SU-DHL-6 (cell line): ENCODE measurements at regions not wholly inside any gene's neighbourhood (a gene's known extent, or its start where the extent isn't known, plus 50 kb on each side); places are given as distances from the start of the nearest gene placed in this dataset.

ENCODE experiments used
- H2AFZ ChIP-seq: fragments of 200-600 bp; sonication (generic); 2 replicates; pipeline ENCODE4 v1.6.1; 2014; ENCODE audit warnings: low read depth, mild to moderate bottlenecking, moderate library complexity, mixed read lengths, antibody characterized with exemption, low read length; ENCODE audit not compliant: severe bottlenecking
- H3F3A ChIP-seq: fragments of 200-600 bp; shearing (Covaris generic); 2 replicates; pipeline ENCODE4 v1.6.0; 2016; ENCODE audit warnings: antibody characterized with exemption, mild to moderate bottlenecking; ENCODE audit not compliant: insufficient read depth
- H3K27ac ChIP-seq: fragments of 200-600 bp; sonication (generic); 2 replicates; pipeline ENCODE4 v1.5.1; 2016; ENCODE audit warnings: low read depth, mild to moderate bottlenecking, low read length, moderate library complexity, mixed read lengths
- H3K27me3 ChIP-seq: fragments of 200-600 bp; sonication (generic), shearing (Covaris generic); 2 replicates; pipeline ENCODE4 v1.6.0; 2014; ENCODE audit warnings: mild to moderate bottlenecking, low read length
- H3K36me3 ChIP-seq: fragments of 200-600 bp; sonication (generic); 2 replicates; pipeline ENCODE4 v1.6.1; 2014; ENCODE audit warnings: mild to moderate bottlenecking, low read length, mixed read lengths
- H3K4me2 ChIP-seq: fragments of 300-600, 200-600 bp; shearing (Covaris generic), sonication (generic); 2 replicates; pipeline ENCODE4 v1.6.0; 2014; ENCODE audit warnings: low read length, low read depth, mild to moderate bottlenecking; ENCODE audit not compliant: poor library complexity, severe bottlenecking
- H3K4me3 ChIP-seq: fragments of 200-600 bp; sonication (generic); 2 replicates; pipeline ENCODE4 v1.5.1; 2014; ENCODE audit warnings: antibody characterized with exemption, low read length, mild to moderate bottlenecking, mixed read lengths; ENCODE audit not compliant: insufficient read depth, poor library complexity, severe bottlenecking
- H3K79me2 ChIP-seq: fragments of 200-600 bp; sonication (generic); 2 replicates; pipeline ENCODE4 v1.6.1; 2014; ENCODE audit warnings: mild to moderate bottlenecking, low read length, moderate library complexity; ENCODE audit not compliant: insufficient read depth
- H3K9ac ChIP-seq: fragments of 200-600 bp; sonication (generic); 2 replicates; pipeline ENCODE4 v1.7.0; 2014; ENCODE audit warnings: mild to moderate bottlenecking, low read length
- H3K9me2 ChIP-seq: fragments of 200-600 bp; sonication (generic); replicated peaks from 2 replicates; pipeline ENCODE4 v1.6.1; 2014; ENCODE audit warnings: low read length; ENCODE audit not compliant: insufficient read depth
- H3K9me3 ChIP-seq: fragments of 200-600 bp; sonication (generic); 2 replicates; pipeline ENCODE4 v1.6.1; 2014; ENCODE audit warnings: low read length, mixed read lengths; ENCODE audit not compliant: insufficient read depth
- H4K20me1 ChIP-seq: fragments of 200-600 bp; sonication (generic); 2 replicates; pipeline ENCODE4 v1.6.1; 2014; ENCODE audit warnings: low read depth, mild to moderate bottlenecking, antibody characterized with exemption, low read length, moderate library complexity, mixed read lengths
- EZH2phosphoT487 ChIP-seq: fragments of 200-600 bp; sonication (generic), shearing (Covaris generic); conservative IDR thresholded peaks from 2 replicates; pipeline ENCODE4 v1.6.1; 2018; ENCODE audit warnings: mild to moderate bottlenecking, antibody characterized with exemption, low read length, moderate library complexity, mixed read lengths
- TF ChIP-seq, protein P1 (sequence below): fragments of 200-600 bp; sonication (generic); IDR thresholded peaks from one replicate; pipeline ENCODE4 v1.5.1; 2017; ENCODE audit warnings: antibody characterized with exemption, mild to moderate bottlenecking, low read length, moderate library complexity; ENCODE audit not compliant: insufficient read depth, poor library complexity, severe bottlenecking

DNA sequence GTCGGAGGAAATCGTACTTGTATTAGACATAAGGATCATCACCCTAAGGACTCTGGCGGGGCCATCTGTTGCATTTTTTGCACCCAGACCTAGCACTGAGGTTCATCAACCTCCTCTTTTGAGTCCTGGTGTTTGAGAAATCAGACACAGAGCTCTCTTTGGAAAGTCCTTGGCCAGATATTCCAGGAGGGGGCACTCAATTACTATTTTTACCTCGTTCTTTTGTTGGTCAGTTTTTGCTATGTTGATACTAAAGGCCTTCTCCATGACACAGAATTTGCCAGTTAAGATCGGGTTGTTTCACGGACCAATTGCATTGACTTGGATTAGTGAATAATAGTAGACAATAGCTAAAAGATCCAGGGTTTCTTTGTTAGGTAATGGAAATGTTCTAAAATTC lies 711.2 kb downstream of the KCNT2 start:
- H3K9me2 ChIP-seq: no peaks in the 10 kb centered on the region
- H3K79me2 ChIP-seq: no peaks in the 10 kb centered on the region
- no peaks in the 10 kb centered on the region for H3K27me3 ChIP-seq
- H3K4me2 ChIP-seq: no peak overlapping the region
- no peak overlapping the region for H2AFZ ChIP-seq
- no peak overlapping the region for H3K9ac ChIP-seq
- no peak overlapping the region for H3K4me3 ChIP-seq
- no peaks in the 10 kb centered on the region for H3K36me3 ChIP-seq
- no peaks in the 10 kb centered on the region for H3F3A ChIP-seq
- H3K27ac ChIP-seq: no peak overlapping the region
- TF ChIP-seq, protein P1, sequence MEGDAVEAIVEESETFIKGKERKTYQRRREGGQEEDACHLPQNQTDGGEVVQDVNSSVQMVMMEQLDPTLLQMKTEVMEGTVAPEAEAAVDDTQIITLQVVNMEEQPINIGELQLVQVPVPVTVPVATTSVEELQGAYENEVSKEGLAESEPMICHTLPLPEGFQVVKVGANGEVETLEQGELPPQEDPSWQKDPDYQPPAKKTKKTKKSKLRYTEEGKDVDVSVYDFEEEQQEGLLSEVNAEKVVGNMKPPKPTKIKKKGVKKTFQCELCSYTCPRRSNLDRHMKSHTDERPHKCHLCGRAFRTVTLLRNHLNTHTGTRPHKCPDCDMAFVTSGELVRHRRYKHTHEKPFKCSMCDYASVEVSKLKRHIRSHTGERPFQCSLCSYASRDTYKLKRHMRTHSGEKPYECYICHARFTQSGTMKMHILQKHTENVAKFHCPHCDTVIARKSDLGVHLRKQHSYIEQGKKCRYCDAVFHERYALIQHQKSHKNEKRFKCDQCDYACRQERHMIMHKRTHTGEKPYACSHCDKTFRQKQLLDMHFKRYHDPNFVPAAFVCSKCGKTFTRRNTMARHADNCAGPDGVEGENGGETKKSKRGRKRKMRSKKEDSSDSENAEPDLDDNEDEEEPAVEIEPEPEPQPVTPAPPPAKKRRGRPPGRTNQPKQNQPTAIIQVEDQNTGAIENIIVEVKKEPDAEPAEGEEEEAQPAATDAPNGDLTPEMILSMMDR: no peak
- TF ChIP-seq EZH2phosphoT487: no peak
- no peaks in the 10 kb centered on the region for H4K20me1 ChIP-seq
- no peaks in the 10 kb centered on the region for H3K9me3 ChIP-seq

DNA sequence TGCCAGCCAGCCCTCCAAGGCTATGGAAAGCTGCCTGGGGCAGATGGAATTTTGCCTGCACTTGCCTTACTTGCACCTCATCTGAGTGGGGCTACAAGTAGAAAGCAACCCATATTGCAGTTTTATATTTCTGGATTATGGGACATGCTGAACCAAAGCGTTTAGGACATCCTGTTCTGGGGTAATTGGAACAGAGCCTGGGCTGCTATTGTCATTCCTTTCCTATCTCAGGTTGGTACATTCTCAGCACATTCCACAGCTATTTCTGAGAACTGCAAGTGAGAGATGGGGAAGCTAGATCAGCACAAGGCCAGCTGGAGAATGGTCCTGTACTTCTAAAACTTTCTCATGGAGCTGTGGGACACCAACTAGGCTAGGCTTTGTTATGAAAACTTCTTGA lies 713.8 kb downstream of the KCNT2 start:
- TF ChIP-seq EZH2phosphoT487: no peak
- TF ChIP-seq, protein P1: no peak
- Histone ChIP-seq H4K20me1 (no peaks in the 10 kb centered on the region), H3K36me3 (no peaks in the 10 kb centered on the region), H3K79me2 (no peaks in the 10 kb centered on the region), H3K9ac (no peak overlapping the region), H3K4me3 (no peak overlapping the region), H3F3A (no peaks in the 10 kb centered on the region), H3K4me2 (no peak overlapping the region), H3K9me2 (no peaks in the 10 kb centered on the region), H3K9me3 (no peaks in the 10 kb centered on the region), H3K27ac (no peak overlapping the region), H3K27me3 (no peaks in the 10 kb centered on the region), H2AFZ (no peak overlapping the region)

- Histone ChIP-seq H3K4me2 (no peak overlapping the region), H3K9ac (no peak overlapping the region), H2AFZ (no peak overlapping the region), H4K20me1 (no peaks in the 10 kb centered on the region), H3K79me2 (no peaks in the 10 kb centered on the region), H3K27me3 (no peaks in the 10 kb centered on the region), H3K4me3 (no peak overlapping the region), H3K36me3 (no peaks in the 10 kb centered on the region), H3K27ac (no peak overlapping the region), H3K9me3 (no peaks in the 10 kb centered on the region), H3K9me2 (no peaks in the 10 kb centered on the region), H3F3A (no peaks in the 10 kb centered on the region)
- TF ChIP-seq, protein P1: no peak
Observed at GRCh38 chr1:195886000-195886399, 722.2 kb downstream of the KCNT2 start.

DNA sequence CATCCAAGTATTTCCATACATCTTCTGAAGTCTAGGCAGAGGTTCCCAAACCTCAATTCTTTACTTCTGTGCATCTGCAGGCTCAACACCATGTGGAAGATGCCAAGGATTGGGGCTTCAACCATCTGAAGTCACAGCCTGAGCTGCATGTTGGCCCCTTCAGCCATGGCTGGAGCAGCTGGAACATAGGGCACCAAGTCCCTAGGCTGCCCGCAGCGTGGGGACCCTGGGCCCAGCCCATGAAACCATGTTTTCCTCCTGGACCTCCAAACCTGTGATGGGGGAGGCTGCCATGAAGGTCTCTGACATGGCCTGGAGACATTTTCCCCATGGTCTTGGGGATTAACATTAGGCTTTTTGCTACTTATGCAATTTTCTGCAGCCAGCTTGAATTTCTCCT lies 729.8 kb downstream of the KCNT2 start:
- Histone ChIP-seq H3K27me3 (no peaks in the 10 kb centered on the region), H3K9ac (no peak overlapping the region), H4K20me1 (no peaks in the 10 kb centered on the region), H3K36me3 (no peaks in the 10 kb centered on the region), H2AFZ (no peak overlapping the region), H3F3A (no peaks in the 10 kb centered on the region), H3K27ac (no peak overlapping the region), H3K4me2 (no peak overlapping the region), H3K9me3 (no peaks in the 10 kb centered on the region), H3K9me2 (no peaks in the 10 kb centered on the region), H3K79me2 (no peaks in the 10 kb centered on the region), H3K4me3 (no peak overlapping the region)
- TF ChIP-seq, protein P1: no peak
- no peak for TF ChIP-seq EZH2phosphoT487
